Dendritic cell treated with granulocyte-macrophage colony-stimulating factor and Interleukin-4, amounts not matched to agents 40 ng/mL and 50 ng/mL, for 4 days (primary cell): ENCODE measurements at regions not wholly inside any gene's neighbourhood (a gene's known extent, or its start where the extent isn't known, plus 50 kb on each side); places are given as distances from the start of the nearest gene placed in this dataset.
"Not testable (repeated sequence)": the region's sequence is repeated elsewhere in the genome, so short reads cannot be mapped to it uniquely, and the experiment has no call there.

Experiments used
- H3K27ac Mint-ChIP-seq: one replicate; pipeline ENCODE4 v1.8.0; 2022; ENCODE audit warnings: mild to moderate bottlenecking, mixed read lengths
- H3K27me3 Mint-ChIP-seq: one replicate; pipeline ENCODE4 v1.8.0; 2022; ENCODE audit warnings: mild to moderate bottlenecking, mixed read lengths
- H3K36me3 Mint-ChIP-seq: one replicate; pipeline ENCODE4 v1.8.0; 2022; ENCODE audit warnings: low read depth, mixed read lengths
- H3K4me1 Mint-ChIP-seq: one replicate; pipeline ENCODE4 v1.8.0; 2022; ENCODE audit warnings: low read depth, mixed read lengths
- H3K4me3 Mint-ChIP-seq: one replicate; pipeline ENCODE4 v1.8.0; 2022; ENCODE audit warnings: mild to moderate bottlenecking, moderate library complexity, mixed read lengths
- H3K9me3 Mint-ChIP-seq: one replicate; pipeline ENCODE4 v1.8.0; 2022; ENCODE audit warnings: mixed read lengths
- intact Hi-C: fragments of 100-400 bp; cut with micrococcal nuclease; formaldehyde crosslinking; loops from one replicate; pipeline ENCODE4 v1.15.0; 2022

DNA sequence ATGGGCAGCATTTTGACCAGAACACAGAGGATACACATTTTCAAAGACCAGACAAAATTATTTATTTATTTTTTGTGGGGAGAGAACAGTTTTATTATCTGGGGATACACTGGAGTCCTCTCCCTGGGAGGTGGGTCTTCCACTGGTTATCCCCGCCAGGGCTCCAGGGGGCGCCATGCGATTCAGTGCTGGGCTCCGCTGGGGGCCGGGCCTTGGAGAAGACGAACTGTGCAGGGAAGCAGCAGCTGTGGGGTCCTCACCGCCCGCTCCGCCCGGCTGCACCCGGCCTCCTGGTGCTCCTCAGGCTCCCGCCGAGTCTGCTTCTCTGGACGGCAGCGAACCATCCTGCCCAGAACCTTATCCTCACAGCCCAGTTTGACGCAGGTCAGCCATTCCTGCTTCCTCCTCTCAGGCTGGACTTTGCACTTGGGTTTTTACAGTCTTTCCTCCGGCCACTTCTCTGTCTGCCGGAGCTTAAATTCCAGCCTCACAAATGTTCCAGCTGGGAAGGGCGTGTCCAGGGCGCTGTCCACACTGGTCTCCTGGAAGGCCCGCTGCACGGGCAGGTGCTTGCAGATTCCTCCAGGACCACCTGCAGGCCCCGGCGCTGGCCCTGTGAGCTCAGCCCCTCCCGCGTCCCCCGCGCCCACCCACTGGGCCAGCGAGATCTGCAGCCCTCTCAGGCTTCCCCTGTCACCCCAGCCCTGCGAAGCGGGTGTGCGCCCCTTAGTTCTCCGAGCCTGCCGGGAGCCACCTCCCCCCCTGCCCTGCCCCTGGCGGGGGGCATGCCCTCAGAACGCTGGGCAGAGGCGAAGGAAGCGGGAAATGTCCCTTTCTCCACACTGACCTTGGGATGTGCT lies 1830.0 kb upstream of the DEFB115 start:
- H3K27ac Mint-ChIP-seq, result peak overlapping the region; percentile 58
- intact Hi-C loops, result no loop called here
- no peaks in the 10 kb centered on the region for H3K9me3 Mint-ChIP-seq
- H3K4me1 Mint-ChIP-seq, result peaks cover 7% of the 10 kb centered on the region
- peak overlapping the region; percentile 77 for H3K4me3 Mint-ChIP-seq
- no peaks in the 10 kb centered on the region for H3K36me3 Mint-ChIP-seq
- H3K27me3 Mint-ChIP-seq, result peaks cover 36% of the 10 kb centered on the region

- H3K36me3 Mint-ChIP-seq, result no peaks in the 10 kb centered on the region
- H3K4me1 Mint-ChIP-seq, result peaks cover 7% of the 10 kb centered on the region
- H3K9me3 Mint-ChIP-seq, result no peaks in the 10 kb centered on the region
- H3K27ac Mint-ChIP-seq, result no peak overlapping the region
- H3K27me3 Mint-ChIP-seq, result peaks cover 36% of the 10 kb centered on the region
- intact Hi-C loops, result no loop called here
- peak overlapping the region; percentile 39 for H3K4me3 Mint-ChIP-seq
Measured at GRCh38 chr20:29430531-29430930, 1826.9 kb upstream of the DEFB115 start.

- H3K4me1 Mint-ChIP-seq, result peaks cover 10% of the 10 kb centered on the region
- H3K4me3 Mint-ChIP-seq, H3K36me3 Mint-ChIP-seq, H3K9me3 Mint-ChIP-seq, H3K27me3 Mint-ChIP-seq, H3K27ac Mint-ChIP-seq: not testable (repeated sequence)
- intact Hi-C loops, result loop anchor here (10.0 kb wide), 1 partner anchor 1824 kb away; no protein-coding TSS in a partner anchor
Measured at GRCh38 chr20:29440721-29441120, 1816.7 kb upstream of the DEFB115 start.

- not testable (repeated sequence) for H3K27ac Mint-ChIP-seq, H3K36me3 Mint-ChIP-seq, H3K4me1 Mint-ChIP-seq
- H3K4me3 Mint-ChIP-seq, result peak overlapping the region; percentile 46
- intact Hi-C loops, result loop anchor here (10.0 kb wide), 1 partner anchor 1822 kb away; no protein-coding TSS in a partner anchor
- peaks cover 11% of the 10 kb centered on the region for H3K27me3 Mint-ChIP-seq
- H3K9me3 Mint-ChIP-seq, result peaks cover 12% of the 10 kb centered on the region
Measured at GRCh38 chr20:29443206-29443781, 1814.2 kb upstream of the DEFB115 start.

DNA sequence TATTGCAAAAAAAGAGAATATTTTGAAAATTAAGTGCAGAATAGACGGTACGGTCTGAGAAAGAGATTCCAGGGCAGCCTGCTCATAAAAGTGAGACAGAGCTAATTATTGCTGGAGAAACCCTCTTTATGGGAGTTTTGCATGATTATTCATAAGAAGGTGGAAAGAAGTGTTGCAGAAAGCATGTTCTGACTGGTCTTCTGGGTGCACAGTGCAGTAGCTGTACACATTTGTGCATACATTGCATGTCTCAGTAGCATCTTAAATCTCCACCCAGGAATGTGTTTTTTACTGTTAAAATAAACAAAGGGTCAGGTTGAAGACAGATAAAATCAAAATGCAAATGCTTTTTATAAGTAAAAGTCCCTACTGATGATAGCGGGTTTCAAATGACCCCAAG lies 1813.6 kb upstream of the DEFB115 start:
- intact Hi-C loops, result loop anchor here (10.0 kb wide), 1 partner anchor 1821 kb away; no protein-coding TSS in a partner anchor
- H3K27me3 Mint-ChIP-seq, result peaks cover 15% of the 10 kb centered on the region
- H3K9me3 Mint-ChIP-seq, result peaks cover 17% of the 10 kb centered on the region
- H3K4me1 Mint-ChIP-seq, result no peaks in the 10 kb centered on the region
- H3K4me3 Mint-ChIP-seq, result no peak overlapping the region
- H3K36me3 Mint-ChIP-seq, result no peaks in the 10 kb centered on the region
- H3K27ac Mint-ChIP-seq, result no peak overlapping the region

DNA sequence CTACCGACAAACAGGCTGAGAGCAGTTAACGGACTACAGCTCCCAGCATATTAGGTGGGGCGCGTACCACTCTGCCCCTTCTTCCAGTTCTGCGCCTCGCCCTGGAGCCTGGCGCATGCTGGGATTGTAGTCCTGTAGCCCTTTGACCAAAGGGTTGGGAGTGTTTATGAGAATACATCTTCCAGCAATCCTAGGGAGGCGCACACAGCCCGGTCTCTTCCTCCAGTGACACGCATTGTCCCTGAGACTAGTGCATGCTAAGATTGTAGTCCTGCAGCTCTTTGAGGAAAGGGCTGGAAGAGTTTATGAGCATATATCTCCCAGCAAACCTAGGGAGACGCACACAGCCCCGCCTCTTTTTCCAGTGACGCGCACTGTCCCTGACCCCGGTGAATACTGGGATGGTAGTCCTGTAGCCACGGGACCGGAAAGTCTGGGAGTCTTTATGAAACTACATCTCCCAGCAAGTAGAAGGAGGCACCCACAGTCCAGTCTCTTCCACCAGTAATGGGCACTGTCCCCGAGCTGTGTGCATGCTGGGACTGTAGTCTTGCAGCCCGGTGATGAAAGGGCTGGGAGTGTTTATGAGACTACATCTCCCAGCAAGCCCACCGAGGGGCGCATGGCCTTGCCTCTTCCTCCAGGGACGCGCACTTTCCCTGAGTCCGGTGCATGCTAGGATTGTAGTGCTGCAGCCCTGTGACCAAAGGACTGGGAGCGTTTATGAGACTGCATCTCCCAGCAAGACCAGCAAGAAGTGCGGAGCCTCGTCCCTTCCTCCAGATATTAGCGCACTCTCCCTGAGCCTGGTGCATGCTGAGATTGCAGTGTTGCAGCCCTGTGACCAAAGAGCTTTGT lies 1812.2 kb upstream of the DEFB115 start:
- intact Hi-C loops, result loop anchor here (10.0 kb wide), 1 partner anchor 1820 kb away; no protein-coding TSS in a partner anchor
- Mint-ChIP-seq H3K9me3 (peaks cover 22% of the 10 kb centered on the region), H3K4me3 (peak overlapping the region; percentile 72), H3K27ac (peak overlapping the region; percentile 78), H3K27me3 (peaks cover 17% of the 10 kb centered on the region)
- not testable (repeated sequence) for H3K36me3 Mint-ChIP-seq, H3K4me1 Mint-ChIP-seq

DNA sequence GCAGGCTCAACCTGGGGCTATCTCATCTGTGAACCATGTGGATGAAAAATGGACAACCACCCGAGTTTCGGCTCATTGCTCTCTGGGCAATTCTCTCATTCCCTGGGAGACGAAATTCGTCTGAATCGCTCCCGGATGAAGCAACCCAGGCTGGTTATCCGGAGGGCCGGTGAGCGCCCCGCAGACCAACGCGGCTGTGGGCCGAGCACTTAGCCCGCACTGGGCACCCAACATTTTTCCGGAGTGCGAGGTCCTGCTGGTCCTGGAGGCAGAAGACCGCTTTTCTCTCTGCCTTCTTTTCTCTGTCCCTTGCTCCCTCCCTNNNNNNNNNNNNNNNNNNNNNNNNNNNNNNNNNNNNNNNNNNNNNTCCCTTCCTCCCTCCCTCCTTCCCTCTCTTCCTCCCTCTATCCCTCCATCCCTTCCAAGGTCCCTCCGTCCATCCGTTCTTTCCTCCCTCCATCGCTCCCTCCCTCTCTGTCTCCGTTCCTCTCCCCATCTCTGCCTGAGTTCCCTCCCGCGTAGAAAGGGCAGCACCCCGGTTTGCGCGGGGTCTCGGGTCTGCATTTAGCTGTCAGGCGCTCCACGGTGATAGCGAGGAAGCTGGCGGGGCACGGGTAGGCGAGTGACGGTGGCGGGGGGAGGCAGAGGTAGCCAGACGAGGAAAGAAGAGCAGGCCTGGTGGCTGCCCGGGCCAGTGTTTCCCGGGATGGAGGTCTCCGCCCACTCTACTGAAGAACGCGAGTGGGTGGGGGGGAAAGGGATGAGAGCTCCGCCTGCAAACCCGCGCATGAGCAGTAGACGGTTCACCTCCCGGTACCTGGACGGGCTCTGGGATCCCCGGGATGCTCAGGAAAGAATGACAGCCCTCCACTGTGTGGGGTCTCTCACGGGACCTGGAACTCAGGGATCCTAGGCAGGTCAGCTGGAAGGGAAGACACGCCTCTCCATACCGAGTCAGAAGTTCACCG lies 1809.7 kb upstream of the DEFB115 start:
- H3K4me1 Mint-ChIP-seq, H3K27ac Mint-ChIP-seq, H3K36me3 Mint-ChIP-seq: not testable (repeated sequence)
- intact Hi-C loops, result loop anchor here (10.0 kb wide), 1 partner anchor 1817 kb away; no protein-coding TSS in a partner anchor
- H3K4me3 Mint-ChIP-seq, result peak overlapping the region; percentile 54
- peaks cover 22% of the 10 kb centered on the region for H3K9me3 Mint-ChIP-seq
- H3K27me3 Mint-ChIP-seq, result peaks cover 17% of the 10 kb centered on the region

DNA sequence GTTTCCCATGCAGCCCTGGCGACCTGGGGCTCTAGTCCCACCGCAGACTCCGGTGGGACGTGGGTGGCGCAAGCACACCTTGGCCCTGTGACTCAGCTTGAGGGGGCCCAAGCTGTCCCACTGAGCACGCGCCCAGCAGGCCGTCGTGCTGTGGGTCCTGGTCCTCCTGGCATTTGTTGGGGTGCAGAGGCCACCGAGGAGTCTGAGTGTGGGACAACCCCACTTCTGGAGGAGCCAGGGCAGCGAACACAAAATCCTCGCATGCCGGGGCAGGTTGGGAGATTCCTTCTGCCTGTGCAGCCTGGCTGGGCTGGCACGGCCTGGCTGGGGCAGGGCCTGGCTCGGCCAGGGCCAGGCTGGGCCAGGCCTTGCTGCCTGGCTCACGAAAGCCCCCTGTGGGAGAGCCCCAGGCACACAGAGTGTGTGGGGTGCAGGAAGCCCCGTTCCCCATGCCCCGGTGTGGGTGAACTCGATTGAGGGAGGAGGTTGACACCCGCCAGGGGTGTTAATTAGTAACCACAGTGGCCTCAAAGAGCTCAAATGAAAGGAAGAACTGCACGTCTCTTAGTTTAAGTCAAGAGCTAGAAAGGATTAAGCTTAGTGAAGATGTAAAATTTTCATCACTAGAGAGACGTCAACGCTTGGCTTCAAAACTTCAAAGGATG lies 1808.5 kb upstream of the DEFB115 start:
- no peaks in the 10 kb centered on the region for H3K4me1 Mint-ChIP-seq
- no peak overlapping the region for H3K4me3 Mint-ChIP-seq
- H3K27ac Mint-ChIP-seq, result no peak overlapping the region

DNA sequence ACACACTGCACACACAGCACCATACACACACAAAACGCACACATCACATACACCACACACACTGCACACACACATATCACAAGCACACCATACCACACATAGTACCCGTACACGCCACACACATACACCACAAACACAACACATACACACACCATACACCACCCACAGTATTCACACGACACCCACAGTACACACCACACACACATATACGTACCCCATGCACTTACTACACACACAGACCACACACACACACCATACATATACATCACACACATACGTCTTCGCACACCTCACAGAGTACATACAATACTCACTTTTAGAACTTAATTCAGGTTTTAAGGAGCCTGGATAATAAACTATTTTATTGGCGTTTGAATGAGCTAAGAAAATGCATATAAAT lies 1805.3 kb upstream of the DEFB115 start:
- Mint-ChIP-seq H3K4me1 (no peaks in the 10 kb centered on the region), H3K9me3 (peaks cover 30% of the 10 kb centered on the region), H3K27ac (no peak overlapping the region), H3K4me3 (no peak overlapping the region), H3K27me3 (peaks cover 13% of the 10 kb centered on the region), H3K36me3 (no peaks in the 10 kb centered on the region)
- intact Hi-C loops, result no loop called here

More for the DNA sequence above, 1808.5 kb upstream of the DEFB115 start:
- H3K27me3 Mint-ChIP-seq, result peaks cover 17% of the 10 kb centered on the region
- intact Hi-C loops, result loop anchor here (10.0 kb wide), 1 partner anchor 1816 kb away; no protein-coding TSS in a partner anchor
- no peaks in the 10 kb centered on the region for H3K36me3 Mint-ChIP-seq
- peaks cover 22% of the 10 kb centered on the region for H3K9me3 Mint-ChIP-seq

DNA sequence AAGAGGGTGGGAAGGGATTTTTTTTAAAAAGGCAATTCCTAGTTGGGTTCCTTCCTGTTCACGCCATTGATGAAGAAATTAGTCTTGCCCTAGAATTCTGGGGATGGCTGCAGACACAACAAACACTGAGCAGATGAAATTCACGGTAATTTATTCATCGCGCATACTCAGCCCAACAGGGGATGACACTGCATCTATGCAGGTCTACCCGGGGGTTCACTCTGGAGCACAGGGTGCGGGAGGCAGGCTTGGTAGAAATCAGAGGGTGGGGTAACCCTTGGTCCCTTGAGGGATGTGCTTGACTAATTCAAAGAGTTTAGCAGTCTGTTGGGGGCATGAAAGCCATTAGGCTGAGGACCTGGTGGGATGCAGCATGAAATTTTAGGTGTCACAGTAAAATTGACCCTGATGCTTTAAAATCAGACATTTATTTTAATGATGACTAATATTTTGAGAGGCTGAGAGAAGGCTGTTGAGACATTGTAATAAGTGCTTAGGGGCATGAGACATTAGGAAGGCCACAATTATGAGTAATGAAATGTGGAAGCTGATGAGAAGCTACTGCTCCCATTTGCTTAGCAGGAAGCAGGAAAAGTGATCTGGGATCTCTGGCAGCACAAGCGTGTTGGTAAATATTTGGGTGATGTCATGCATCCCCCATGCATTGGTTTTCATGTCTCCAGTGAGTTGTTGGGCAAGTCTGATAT lies 1800.3 kb upstream of the DEFB115 start:
- H3K27me3 Mint-ChIP-seq, H3K27ac Mint-ChIP-seq, H3K4me3 Mint-ChIP-seq, H3K4me1 Mint-ChIP-seq, intact Hi-C loops, H3K36me3 Mint-ChIP-seq, H3K9me3 Mint-ChIP-seq: not testable (repeated sequence)

DNA sequence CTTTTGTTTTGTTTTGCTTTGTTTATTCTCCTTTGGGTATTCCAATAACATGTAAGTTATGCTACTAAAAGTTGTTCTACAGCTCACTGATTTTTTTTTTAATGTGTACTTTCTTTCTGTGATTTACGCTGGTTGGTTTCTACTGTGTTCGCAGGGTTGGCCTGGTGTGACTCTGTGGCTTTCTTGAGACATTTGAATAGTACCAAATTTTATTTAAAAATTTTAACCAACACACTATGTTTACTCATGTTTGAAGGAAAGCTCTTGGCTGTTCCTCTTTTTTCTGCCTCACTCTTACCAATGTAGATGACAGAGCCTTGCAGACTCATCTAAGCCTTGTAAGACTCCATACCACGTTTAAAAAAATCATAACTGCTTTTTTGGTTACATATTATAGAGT lies 1784.9 kb upstream of the DEFB115 start:
- Mint-ChIP-seq H3K9me3 (peaks cover 44% of the 10 kb centered on the region), H3K27me3 (no peaks in the 10 kb centered on the region), H3K36me3 (peaks cover 12% of the 10 kb centered on the region), H3K27ac (no peak overlapping the region), H3K4me1 (no peaks in the 10 kb centered on the region), H3K4me3 (no peak overlapping the region)
- intact Hi-C loops, result no loop called here

DNA sequence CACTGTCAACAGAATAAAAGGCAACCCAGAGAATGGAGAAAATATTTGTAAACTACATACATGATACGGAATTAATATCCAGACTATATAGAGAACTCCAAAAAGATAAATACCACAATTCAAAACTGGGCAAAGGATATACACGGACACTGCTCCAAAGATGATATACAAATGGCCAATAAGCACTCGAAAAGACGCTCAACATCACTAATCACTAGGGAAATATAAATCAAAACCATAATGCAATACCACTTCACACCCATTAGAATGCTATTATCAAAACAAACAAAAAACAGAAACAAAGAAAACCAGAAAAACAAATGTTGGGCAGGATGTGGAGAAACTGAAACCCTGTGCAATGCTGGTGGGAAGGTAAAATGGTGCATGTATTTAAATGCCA lies 1764.6 kb upstream of the DEFB115 start:
- H3K4me1 Mint-ChIP-seq, H3K27ac Mint-ChIP-seq, H3K27me3 Mint-ChIP-seq, H3K9me3 Mint-ChIP-seq, H3K36me3 Mint-ChIP-seq, H3K4me3 Mint-ChIP-seq, intact Hi-C loops: not testable (repeated sequence)
